ENCODE measurements at regions not wholly inside any gene's neighbourhood (a gene's known extent, or its start where the extent isn't known, plus 50 kb on each side); places are given as distances from the start of the nearest gene placed in this dataset.

- TF ChIP-seq TAF1 (IDR thresholded peaks at IDR 0.05; ENCODE audit: low read depth, low read length) = no peak
- TF ChIP-seq POLR2A (IDR thresholded peaks at IDR 0.05; ENCODE audit: low read depth, low read length) = no peak
- no peak for TF ChIP-seq POLR2AphosphoS5 (IDR thresholded peaks at IDR 0.05; ENCODE audit: low read depth, low read length)
- no peak for TF ChIP-seq SPI1 (IDR thresholded peaks at IDR 0.05; ENCODE audit: low read depth, low read length)
- TF ChIP-seq POU2F2 (IDR thresholded peaks at IDR 0.05; ENCODE audit: low read depth, low read length) = no peak
Observed at GRCh38 chr6:71471718-71472117, 183.1 kb downstream of the OGFRL1 start.
